ENCODE measurements at regions not wholly inside any gene's neighbourhood (a gene's known extent, or its start where the extent isn't known, plus 50 kb on each side); places are given as distances from the start of the nearest gene placed in this dataset.

GRCh38 chr6:147653631-147654030 lies 145.1 kb downstream of the SAMD5 start:
- Histone ChIP-seq H3K4ac (ENCODE audit: low read depth, low read length) (no peak overlapping the region), H2BK15ac (ENCODE audit: low read depth, low read length) (no peak overlapping the region), H3K4me2 (ENCODE audit: low read depth, low read length) (peak overlapping the region; percentile 29; the same call in 1 of the 2 replicates), H3K27me3 (ENCODE audit: control insufficient read depth, insufficient read depth, low read length) (no peaks in the 10 kb centered on the region), H3K9ac (ENCODE audit: low read depth, low read length) (no peak overlapping the region), H4K5ac (ENCODE audit: low read depth, low read length) (peak overlapping the region; percentile 41; the same call in 1 of the 2 replicates), H4K20me1 (ENCODE audit: insufficient read depth, low read length) (no peaks in the 10 kb centered on the region), H2AFZ (replicated peaks; ENCODE audit: low read length, poor library complexity) (no peak overlapping the region), H3K9me1 (ENCODE audit: insufficient read depth, low read length) (0 out of 2 replicates have a peak, but pooled peaks cover 3% of the 10 kb centered on the region), H4K8ac (ENCODE audit: low read depth in 2 of 2, low read length in 2 of 2) (no peak overlapping the region), H3K14ac (replicated peaks; ENCODE audit: low read depth, low read length) (peak overlapping the region; percentile 16; the same call in 1 of the 2 replicates), H3K27ac (ENCODE audit: insufficient read depth, low read length) (no peak overlapping the region), H2BK120ac (ENCODE audit: low read depth, low read length) (peak overlapping the region; percentile 54; the same call in 1 of the 2 replicates), H3K36me3 (ENCODE audit: control insufficient read depth, insufficient read depth, low read length) (no peaks in the 10 kb centered on the region), H2AK5ac (ENCODE audit: low read depth, low read length) (no peak overlapping the region), H2BK5ac (ENCODE audit: low read depth, low read length, poor library complexity, severe bottlenecking) (no peak overlapping the region), H3K79me1 (ENCODE audit: low read depth in 1 of 2, low read length in 2 of 2) (no peaks in the 10 kb centered on the region), H3K56ac (ENCODE audit: extremely low read depth, insufficient read depth, low read length) (no peak overlapping the region), H3K4me1 (ENCODE audit: control insufficient read depth, insufficient read depth, low read length) (peaks cover 12% of the 10 kb centered on the region), H3K23ac (ENCODE audit: low read depth, low read length) (no peak overlapping the region), H2AK9ac (replicated peaks; ENCODE audit: low read depth, low read length, poor library complexity) (no peak overlapping the region), H3K9me3 (ENCODE audit: control insufficient read depth, insufficient read depth, low read length) (no peaks in the 10 kb centered on the region), H3K18ac (ENCODE audit: low read depth, low read length) (peak overlapping the region; percentile 56; the same call in 1 of the 2 replicates), H4K91ac (ENCODE audit: insufficient read depth, low read depth, low read length) (peak overlapping the region; percentile 14; the same call in 1 of the 2 replicates), H3K4me3 (ENCODE audit: insufficient read depth, low read depth, low read length) (no peak overlapping the region), H2BK20ac (ENCODE audit: low read depth, low read length) (peak overlapping the region; percentile 10)
- ChIA-PET POLR2A (ENCODE audit: unreplicated experiment) (interaction anchor here (0.7 kb wide), 1 partner anchor 38 kb away, joined by 8 read pairs; no protein-coding TSS in a partner anchor), CTCF (no interaction called here)
- in situ Hi-C loops (cut with MboI; ENCODE audit: low sequenced_read_pairs), result no loop called here
- intact Hi-C loops (cut with micrococcal nuclease), result loop anchor here (1.0 to 5.0 kb wide), 2 partner anchors 142 to 1316 kb away; no protein-coding TSS in a partner anchor
- no CpG with 5 or more reads among the region's 2 CpGs for WGBS, 2 experiments (ENCODE audit: extremely low coverage in 2 of 2, insufficient read length in 1 of 2)
- dilution Hi-C loops (cut with HindIII; ENCODE audit: low sequenced_read_pairs, unreplicated experiment), result no loop called here
- TF ChIP-seq MAZ (IDR thresholded peaks at IDR 0.05; ENCODE audit: borderline replicate concordance, low read depth, low read length), result no peak
- no peak for TF ChIP-seq FOS (IDR thresholded peaks at IDR 0.05; ENCODE audit: low read depth, low read length)
- no peak for TF ChIP-seq POLR2A (IDR thresholded peaks at IDR 0.05; ENCODE audit: low read depth, low read length)
- TF ChIP-seq, protein P1, sequence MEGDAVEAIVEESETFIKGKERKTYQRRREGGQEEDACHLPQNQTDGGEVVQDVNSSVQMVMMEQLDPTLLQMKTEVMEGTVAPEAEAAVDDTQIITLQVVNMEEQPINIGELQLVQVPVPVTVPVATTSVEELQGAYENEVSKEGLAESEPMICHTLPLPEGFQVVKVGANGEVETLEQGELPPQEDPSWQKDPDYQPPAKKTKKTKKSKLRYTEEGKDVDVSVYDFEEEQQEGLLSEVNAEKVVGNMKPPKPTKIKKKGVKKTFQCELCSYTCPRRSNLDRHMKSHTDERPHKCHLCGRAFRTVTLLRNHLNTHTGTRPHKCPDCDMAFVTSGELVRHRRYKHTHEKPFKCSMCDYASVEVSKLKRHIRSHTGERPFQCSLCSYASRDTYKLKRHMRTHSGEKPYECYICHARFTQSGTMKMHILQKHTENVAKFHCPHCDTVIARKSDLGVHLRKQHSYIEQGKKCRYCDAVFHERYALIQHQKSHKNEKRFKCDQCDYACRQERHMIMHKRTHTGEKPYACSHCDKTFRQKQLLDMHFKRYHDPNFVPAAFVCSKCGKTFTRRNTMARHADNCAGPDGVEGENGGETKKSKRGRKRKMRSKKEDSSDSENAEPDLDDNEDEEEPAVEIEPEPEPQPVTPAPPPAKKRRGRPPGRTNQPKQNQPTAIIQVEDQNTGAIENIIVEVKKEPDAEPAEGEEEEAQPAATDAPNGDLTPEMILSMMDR (conservative IDR thresholded peaks at IDR 0.05; ENCODE audit: low read depth, low read length), result no peak
- TF ChIP-seq MAFK (IDR thresholded peaks at IDR 0.05; ENCODE audit: low read depth, low read length), result no peak
- no peak for TF ChIP-seq CEBPB (IDR thresholded peaks at IDR 0.05; ENCODE audit: low read depth, low read length)
- no peak for TF ChIP-seq MXI1 (IDR thresholded peaks at IDR 0.05; ENCODE audit: borderline replicate concordance, low read depth, low read length)
- TF ChIP-seq RFX5 (IDR thresholded peaks at IDR 0.05; ENCODE audit: low read depth, low read length), result no peak
- TF ChIP-seq NFE2L2 (IDR thresholded peaks at IDR 0.05; ENCODE audit: low read depth, low read length), result no peak
- TF ChIP-seq, protein P2, sequence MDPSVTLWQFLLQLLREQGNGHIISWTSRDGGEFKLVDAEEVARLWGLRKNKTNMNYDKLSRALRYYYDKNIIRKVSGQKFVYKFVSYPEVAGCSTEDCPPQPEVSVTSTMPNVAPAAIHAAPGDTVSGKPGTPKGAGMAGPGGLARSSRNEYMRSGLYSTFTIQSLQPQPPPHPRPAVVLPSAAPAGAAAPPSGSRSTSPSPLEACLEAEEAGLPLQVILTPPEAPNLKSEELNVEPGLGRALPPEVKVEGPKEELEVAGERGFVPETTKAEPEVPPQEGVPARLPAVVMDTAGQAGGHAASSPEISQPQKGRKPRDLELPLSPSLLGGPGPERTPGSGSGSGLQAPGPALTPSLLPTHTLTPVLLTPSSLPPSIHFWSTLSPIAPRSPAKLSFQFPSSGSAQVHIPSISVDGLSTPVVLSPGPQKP (IDR thresholded peaks at IDR 0.05; ENCODE audit: borderline replicate concordance, low read depth, low read length), result no peak
- TF ChIP-seq RAD21 (IDR thresholded peaks at IDR 0.05; ENCODE audit: low read length), result no peak
- TF ChIP-seq CHD1 (IDR thresholded peaks at IDR 0.05; ENCODE audit: low read depth, low read length), result no peak
- TF ChIP-seq, protein P3, sequence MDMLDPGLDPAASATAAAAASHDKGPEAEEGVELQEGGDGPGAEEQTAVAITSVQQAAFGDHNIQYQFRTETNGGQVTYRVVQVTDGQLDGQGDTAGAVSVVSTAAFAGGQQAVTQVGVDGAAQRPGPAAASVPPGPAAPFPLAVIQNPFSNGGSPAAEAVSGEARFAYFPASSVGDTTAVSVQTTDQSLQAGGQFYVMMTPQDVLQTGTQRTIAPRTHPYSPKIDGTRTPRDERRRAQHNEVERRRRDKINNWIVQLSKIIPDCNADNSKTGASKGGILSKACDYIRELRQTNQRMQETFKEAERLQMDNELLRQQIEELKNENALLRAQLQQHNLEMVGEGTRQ (IDR thresholded peaks at IDR 0.05; ENCODE audit: low read depth, low read length), result no peak
- no peak for TF ChIP-seq SMC3 (IDR thresholded peaks at IDR 0.05; ENCODE audit: low read depth, low read length)
- no peak for TF ChIP-seq RCOR1 (IDR thresholded peaks at IDR 0.05; ENCODE audit: insufficient replicate concordance, low read length)
- BruUV-seq (replicated peaks), result no TSS peak
- DNase-seq, result no peak
- no peak for ATAC-seq (ENCODE audit: low read depth)

Data from IMR-90 (cell line).